Activated naive CD8-positive, alpha-beta T cell treated with anti-CD3 and anti-CD28 coated beads for 36 hours (primary cell): ENCODE measurements at regions not wholly inside any gene's neighbourhood (a gene's known extent, or its start where the extent isn't known, plus 50 kb on each side); places are given as distances from the start of the nearest gene placed in this dataset.

Source experiments
- DNase-seq: peaks from one replicate; pipeline ENCODE4 v3.0.0; 2021
- H3K27ac Mint-ChIP-seq: one replicate; pipeline ENCODE4 v1.8.0; 2022; ENCODE audit warnings: mild to moderate bottlenecking, moderate library complexity, mixed read lengths
- H3K27me3 Mint-ChIP-seq: one replicate; pipeline ENCODE4 v1.8.0; 2022; ENCODE audit warnings: mild to moderate bottlenecking, mixed read lengths
- H3K36me3 Mint-ChIP-seq: one replicate; pipeline ENCODE4 v1.8.0; 2021; ENCODE audit warnings: mild to moderate bottlenecking, mixed read lengths
- H3K4me1 Mint-ChIP-seq: one replicate; pipeline ENCODE4 v1.8.0; 2021; ENCODE audit warnings: mixed read lengths
- H3K4me3 Mint-ChIP-seq: one replicate; pipeline ENCODE4 v1.8.0; 2022; ENCODE audit warnings: mild to moderate bottlenecking, moderate library complexity, mixed read lengths
- H3K9me3 Mint-ChIP-seq: one replicate; pipeline ENCODE4 v1.8.0; 2022; ENCODE audit warnings: mixed read lengths

- Mint-ChIP-seq H3K9me3 (no peaks in the 10 kb centered on the region), H3K27me3 (peaks cover 20% of the 10 kb centered on the region), H3K27ac (no peak overlapping the region), H3K4me1 (no peaks in the 10 kb centered on the region), H3K36me3 (no peaks in the 10 kb centered on the region), H3K4me3 (no peak overlapping the region)
- no peak for DNase-seq
Measured at GRCh38 chr10:131764929-131765328, 135.9 kb upstream of the PPP2R2D start.

GRCh38 chr10:131766096-131766495 is 134.7 kb upstream of the PPP2R2D start:
- DNase-seq, result no peak
- no peaks in the 10 kb centered on the region for H3K4me1 Mint-ChIP-seq
- H3K27ac Mint-ChIP-seq, result no peak overlapping the region
- no peak overlapping the region for H3K4me3 Mint-ChIP-seq
- no peaks in the 10 kb centered on the region for H3K36me3 Mint-ChIP-seq
- H3K9me3 Mint-ChIP-seq, result no peaks in the 10 kb centered on the region
- peaks cover 14% of the 10 kb centered on the region for H3K27me3 Mint-ChIP-seq

GRCh38 chr10:131767716-131768115 is 133.1 kb upstream of the PPP2R2D start:
- H3K27ac Mint-ChIP-seq, result no peak overlapping the region
- H3K36me3 Mint-ChIP-seq, result no peaks in the 10 kb centered on the region
- H3K4me3 Mint-ChIP-seq, result no peak overlapping the region
- no peak for DNase-seq
- no peaks in the 10 kb centered on the region for H3K9me3 Mint-ChIP-seq
- no peaks in the 10 kb centered on the region for H3K4me1 Mint-ChIP-seq
- peaks cover 10% of the 10 kb centered on the region for H3K27me3 Mint-ChIP-seq

- H3K4me1 Mint-ChIP-seq, result no peaks in the 10 kb centered on the region
- no peaks in the 10 kb centered on the region for H3K27me3 Mint-ChIP-seq
- no peak overlapping the region for H3K4me3 Mint-ChIP-seq
- no peaks in the 10 kb centered on the region for H3K36me3 Mint-ChIP-seq
- H3K9me3 Mint-ChIP-seq, result no peaks in the 10 kb centered on the region
- no peak for DNase-seq
- no peak overlapping the region for H3K27ac Mint-ChIP-seq
Measured at GRCh38 chr10:131769571-131770410, 131.0 kb upstream of the PPP2R2D start.

- Mint-ChIP-seq H3K27ac (no peak overlapping the region), H3K4me1 (no peaks in the 10 kb centered on the region), H3K27me3 (no peaks in the 10 kb centered on the region), H3K9me3 (no peaks in the 10 kb centered on the region), H3K36me3 (no peaks in the 10 kb centered on the region), H3K4me3 (no peak overlapping the region)
- no peak for DNase-seq
Measured at GRCh38 chr10:131770946-131771633, 129.7 kb upstream of the PPP2R2D start.

- H3K36me3 Mint-ChIP-seq, result no peaks in the 10 kb centered on the region
- no peaks in the 10 kb centered on the region for H3K27me3 Mint-ChIP-seq
- H3K4me1 Mint-ChIP-seq, result no peaks in the 10 kb centered on the region
- H3K9me3 Mint-ChIP-seq, result peaks cover 6% of the 10 kb centered on the region
- H3K4me3 Mint-ChIP-seq, result no peak overlapping the region
- no peak overlapping the region for H3K27ac Mint-ChIP-seq
- DNase-seq, result no peak
Measured at GRCh38 chr10:131771634-131772358, 129.0 kb upstream of the PPP2R2D start.

GRCh38 chr10:131772441-131772840 is 128.4 kb upstream of the PPP2R2D start:
- Mint-ChIP-seq H3K27ac (no peak overlapping the region), H3K4me3 (no peak overlapping the region), H3K27me3 (no peaks in the 10 kb centered on the region), H3K9me3 (peaks cover 10% of the 10 kb centered on the region), H3K4me1 (no peaks in the 10 kb centered on the region), H3K36me3 (no peaks in the 10 kb centered on the region)
- no peak for DNase-seq

- DNase-seq, result no peak
- Mint-ChIP-seq H3K27ac (no peak overlapping the region), H3K9me3 (peaks cover 18% of the 10 kb centered on the region), H3K4me3 (no peak overlapping the region), H3K4me1 (no peaks in the 10 kb centered on the region), H3K36me3 (no peaks in the 10 kb centered on the region), H3K27me3 (no peaks in the 10 kb centered on the region)
Measured at GRCh38 chr10:131773370-131774343, 127.2 kb upstream of the PPP2R2D start.

GRCh38 chr10:131774681-131775085 is 126.1 kb upstream of the PPP2R2D start:
- peaks cover 18% of the 10 kb centered on the region for H3K9me3 Mint-ChIP-seq
- no peaks in the 10 kb centered on the region for H3K4me1 Mint-ChIP-seq
- H3K4me3 Mint-ChIP-seq, result no peak overlapping the region
- H3K27ac Mint-ChIP-seq, result no peak overlapping the region
- H3K36me3 Mint-ChIP-seq, result no peaks in the 10 kb centered on the region
- no peak for DNase-seq
- no peaks in the 10 kb centered on the region for H3K27me3 Mint-ChIP-seq

GRCh38 chr10:131775433-131775832 is 125.4 kb upstream of the PPP2R2D start:
- Mint-ChIP-seq H3K4me3 (no peak overlapping the region), H3K27me3 (no peaks in the 10 kb centered on the region), H3K36me3 (no peaks in the 10 kb centered on the region), H3K4me1 (no peaks in the 10 kb centered on the region), H3K9me3 (peaks cover 18% of the 10 kb centered on the region), H3K27ac (no peak overlapping the region)
- no peak for DNase-seq

GRCh38 chr10:131775833-131776232 is 125.0 kb upstream of the PPP2R2D start:
- no peak for DNase-seq
- Mint-ChIP-seq H3K9me3 (peaks cover 18% of the 10 kb centered on the region), H3K4me3 (no peak overlapping the region), H3K27me3 (no peaks in the 10 kb centered on the region), H3K36me3 (no peaks in the 10 kb centered on the region), H3K4me1 (no peaks in the 10 kb centered on the region), H3K27ac (no peak overlapping the region)

- H3K9me3 Mint-ChIP-seq, result peaks cover 18% of the 10 kb centered on the region
- H3K36me3 Mint-ChIP-seq, result no peaks in the 10 kb centered on the region
- no peak overlapping the region for H3K4me3 Mint-ChIP-seq
- H3K27me3 Mint-ChIP-seq, result no peaks in the 10 kb centered on the region
- H3K4me1 Mint-ChIP-seq, result no peaks in the 10 kb centered on the region
- no peak for DNase-seq
- H3K27ac Mint-ChIP-seq, result no peak overlapping the region
Measured at GRCh38 chr10:131776496-131776895, 124.3 kb upstream of the PPP2R2D start.

- H3K36me3 Mint-ChIP-seq, result no peaks in the 10 kb centered on the region
- no peak overlapping the region for H3K27ac Mint-ChIP-seq
- no peak overlapping the region for H3K4me3 Mint-ChIP-seq
- H3K27me3 Mint-ChIP-seq, result no peaks in the 10 kb centered on the region
- no peaks in the 10 kb centered on the region for H3K4me1 Mint-ChIP-seq
- no peak for DNase-seq
- H3K9me3 Mint-ChIP-seq, result peaks cover 18% of the 10 kb centered on the region
Measured at GRCh38 chr10:131777162-131777561, 123.6 kb upstream of the PPP2R2D start.

- Mint-ChIP-seq H3K27ac (no peak overlapping the region), H3K4me3 (no peak overlapping the region), H3K9me3 (peaks cover 18% of the 10 kb centered on the region), H3K4me1 (no peaks in the 10 kb centered on the region), H3K36me3 (no peaks in the 10 kb centered on the region), H3K27me3 (no peaks in the 10 kb centered on the region)
- no peak for DNase-seq
Measured at GRCh38 chr10:131777921-131778320, 122.9 kb upstream of the PPP2R2D start.
